ENCODE measurements at regions not wholly inside any gene's neighbourhood (a gene's known extent, or its start where the extent isn't known, plus 50 kb on each side); places are given as distances from the start of the nearest gene placed in this dataset.

- no peaks in the 10 kb centered on the region for H4K20me1 ChIP-seq (ENCODE audit: insufficient read depth)
- no peak overlapping the region for H3K4me3 ChIP-seq (ENCODE audit: low read depth in 2 of 2, low read length in 1 of 2)
- H3K9me3 ChIP-seq: no peaks in the 10 kb centered on the region
- no peak overlapping the region for H3K27ac ChIP-seq (ENCODE audit: low read depth in 2 of 2, low read length in 1 of 2)
- TF ChIP-seq, protein P1, sequence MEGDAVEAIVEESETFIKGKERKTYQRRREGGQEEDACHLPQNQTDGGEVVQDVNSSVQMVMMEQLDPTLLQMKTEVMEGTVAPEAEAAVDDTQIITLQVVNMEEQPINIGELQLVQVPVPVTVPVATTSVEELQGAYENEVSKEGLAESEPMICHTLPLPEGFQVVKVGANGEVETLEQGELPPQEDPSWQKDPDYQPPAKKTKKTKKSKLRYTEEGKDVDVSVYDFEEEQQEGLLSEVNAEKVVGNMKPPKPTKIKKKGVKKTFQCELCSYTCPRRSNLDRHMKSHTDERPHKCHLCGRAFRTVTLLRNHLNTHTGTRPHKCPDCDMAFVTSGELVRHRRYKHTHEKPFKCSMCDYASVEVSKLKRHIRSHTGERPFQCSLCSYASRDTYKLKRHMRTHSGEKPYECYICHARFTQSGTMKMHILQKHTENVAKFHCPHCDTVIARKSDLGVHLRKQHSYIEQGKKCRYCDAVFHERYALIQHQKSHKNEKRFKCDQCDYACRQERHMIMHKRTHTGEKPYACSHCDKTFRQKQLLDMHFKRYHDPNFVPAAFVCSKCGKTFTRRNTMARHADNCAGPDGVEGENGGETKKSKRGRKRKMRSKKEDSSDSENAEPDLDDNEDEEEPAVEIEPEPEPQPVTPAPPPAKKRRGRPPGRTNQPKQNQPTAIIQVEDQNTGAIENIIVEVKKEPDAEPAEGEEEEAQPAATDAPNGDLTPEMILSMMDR (IDR thresholded peaks at IDR 0.05): no peak
- no peak for TF ChIP-seq MEF2A (IDR thresholded peaks at IDR 0.05; ENCODE audit: borderline replicate concordance, low read depth)
- TF ChIP-seq MXI1 (IDR thresholded peaks at IDR 0.05; ENCODE audit: low read depth, low read length): no peak
- TF ChIP-seq SIN3A (IDR thresholded peaks at IDR 0.05; ENCODE audit: borderline replicate concordance, low read depth, low read length): no peak
- TF ChIP-seq TEAD4 (IDR thresholded peaks at IDR 0.05; ENCODE audit: borderline replicate concordance, insufficient read depth): no peak
- TF ChIP-seq, protein P2, sequence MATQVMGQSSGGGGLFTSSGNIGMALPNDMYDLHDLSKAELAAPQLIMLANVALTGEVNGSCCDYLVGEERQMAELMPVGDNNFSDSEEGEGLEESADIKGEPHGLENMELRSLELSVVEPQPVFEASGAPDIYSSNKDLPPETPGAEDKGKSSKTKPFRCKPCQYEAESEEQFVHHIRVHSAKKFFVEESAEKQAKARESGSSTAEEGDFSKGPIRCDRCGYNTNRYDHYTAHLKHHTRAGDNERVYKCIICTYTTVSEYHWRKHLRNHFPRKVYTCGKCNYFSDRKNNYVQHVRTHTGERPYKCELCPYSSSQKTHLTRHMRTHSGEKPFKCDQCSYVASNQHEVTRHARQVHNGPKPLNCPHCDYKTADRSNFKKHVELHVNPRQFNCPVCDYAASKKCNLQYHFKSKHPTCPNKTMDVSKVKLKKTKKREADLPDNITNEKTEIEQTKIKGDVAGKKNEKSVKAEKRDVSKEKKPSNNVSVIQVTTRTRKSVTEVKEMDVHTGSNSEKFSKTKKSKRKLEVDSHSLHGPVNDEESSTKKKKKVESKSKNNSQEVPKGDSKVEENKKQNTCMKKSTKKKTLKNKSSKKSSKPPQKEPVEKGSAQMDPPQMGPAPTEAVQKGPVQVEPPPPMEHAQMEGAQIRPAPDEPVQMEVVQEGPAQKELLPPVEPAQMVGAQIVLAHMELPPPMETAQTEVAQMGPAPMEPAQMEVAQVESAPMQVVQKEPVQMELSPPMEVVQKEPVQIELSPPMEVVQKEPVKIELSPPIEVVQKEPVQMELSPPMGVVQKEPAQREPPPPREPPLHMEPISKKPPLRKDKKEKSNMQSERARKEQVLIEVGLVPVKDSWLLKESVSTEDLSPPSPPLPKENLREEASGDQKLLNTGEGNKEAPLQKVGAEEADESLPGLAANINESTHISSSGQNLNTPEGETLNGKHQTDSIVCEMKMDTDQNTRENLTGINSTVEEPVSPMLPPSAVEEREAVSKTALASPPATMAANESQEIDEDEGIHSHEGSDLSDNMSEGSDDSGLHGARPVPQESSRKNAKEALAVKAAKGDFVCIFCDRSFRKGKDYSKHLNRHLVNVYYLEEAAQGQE (IDR thresholded peaks at IDR 0.05; ENCODE audit: low read depth, low read length): no peak
- no peak for TF ChIP-seq SMC3 (IDR thresholded peaks at IDR 0.05; ENCODE audit: low read depth, low read length)
- no peak for TF ChIP-seq EZH2phosphoT487 (IDR thresholded peaks at IDR 0.05; ENCODE audit: borderline replicate concordance, low read depth)
- TF ChIP-seq PBX3 (IDR thresholded peaks at IDR 0.05): no peak
- TF ChIP-seq GATA2 (CRISPR knock-in tag; IDR thresholded peaks at IDR 0.05): no peak
- TF ChIP-seq FOXJ3 (CRISPR knock-in tag; IDR thresholded peaks at IDR 0.05): no peak
- no peak for TF ChIP-seq FOXM1 (IDR thresholded peaks at IDR 0.05; ENCODE audit: low read depth)
- no peak for TF ChIP-seq CHD2 (IDR thresholded peaks at IDR 0.05; ENCODE audit: low read length, partially characterized antibody)
- no peak for TF ChIP-seq NRF1 (IDR thresholded peaks at IDR 0.05; ENCODE audit: low read depth, low read length)
- TF ChIP-seq YY1 (IDR thresholded peaks at IDR 0.05; ENCODE audit: low read depth): no peak
- TF ChIP-seq USF2 (IDR thresholded peaks at IDR 0.05; ENCODE audit: borderline replicate concordance, low read depth, low read length): no peak
- TF ChIP-seq TCF12 (IDR thresholded peaks at IDR 0.05): no peak
- TF ChIP-seq, protein P3, sequence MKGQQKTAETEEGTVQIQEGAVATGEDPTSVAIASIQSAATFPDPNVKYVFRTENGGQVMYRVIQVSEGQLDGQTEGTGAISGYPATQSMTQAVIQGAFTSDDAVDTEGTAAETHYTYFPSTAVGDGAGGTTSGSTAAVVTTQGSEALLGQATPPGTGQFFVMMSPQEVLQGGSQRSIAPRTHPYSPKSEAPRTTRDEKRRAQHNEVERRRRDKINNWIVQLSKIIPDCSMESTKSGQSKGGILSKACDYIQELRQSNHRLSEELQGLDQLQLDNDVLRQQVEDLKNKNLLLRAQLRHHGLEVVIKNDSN (IDR thresholded peaks at IDR 0.05; ENCODE audit: borderline replicate concordance, low read depth): no peak
- H3K4me1 ChIP-seq (ENCODE audit: control insufficient read depth in 1 of 2, insufficient read depth in 2 of 2, low read depth in 1 of 2, low read length in 1 of 2): no peaks in the 10 kb centered on the region
- no peak for DNase-seq
- no peak overlapping the region for H3K9ac ChIP-seq
- CTCF ChIA-PET: interaction anchor here (1.3 kb wide), 1 partner anchor 31 kb away, joined by 3 read pairs; no protein-coding TSS in a partner anchor
- no peaks in the 10 kb centered on the region for H3F3A ChIP-seq (replicated peaks; ENCODE audit: insufficient read depth)
- H3K9me2 ChIP-seq: 0 out of 2 replicates have a peak, but pooled peaks cover 2% of the 10 kb centered on the region
- H3K27me3 ChIP-seq (ENCODE audit: insufficient read depth): no peaks in the 10 kb centered on the region
- WGBS (ENCODE audit: low lambda C conversion rate): 72% methylated on average over 3 of the region's 3 CpGs
- POLR2A ChIA-PET: no interaction called here
- H3K79me2 ChIP-seq (ENCODE audit: insufficient read depth): no peaks in the 10 kb centered on the region
- H3K36me3 ChIP-seq (replicated peaks in 1 of 2; ENCODE audit: control insufficient read depth in 1 of 2, insufficient read depth in 2 of 2, low read length in 1 of 2): no peaks in the 10 kb centered on the region
- H3K4me2 ChIP-seq: no peak overlapping the region
- no peak overlapping the region for H2AFZ ChIP-seq (ENCODE audit: low read depth)
Observed at GRCh38 chr15:91444656-91445055, 344.6 kb downstream of the SV2B start.
